ENCODE measurements at regions not wholly inside any gene's neighbourhood (a gene's known extent, or its start where the extent isn't known, plus 50 kb on each side); places are given as distances from the start of the nearest gene placed in this dataset.

DNA sequence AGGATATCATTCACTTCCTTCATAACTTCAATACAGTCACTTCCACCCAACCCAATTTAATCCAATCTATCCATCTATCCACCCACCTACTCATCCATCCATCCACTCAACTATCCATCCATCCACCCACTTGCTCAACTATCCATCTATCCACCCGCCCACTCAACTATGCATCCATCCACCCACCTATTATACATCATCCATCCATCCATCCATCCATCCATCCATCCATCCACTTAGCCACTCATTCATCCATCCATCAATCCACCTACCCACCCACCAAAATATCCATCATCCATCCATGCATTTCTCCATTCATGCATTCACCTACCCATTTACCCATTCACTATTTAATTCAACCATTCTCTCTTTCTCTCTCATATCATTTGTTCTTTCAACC is 179.5 kb downstream of the HAPSTR1 start:
- TF ChIP-seq, protein P1, sequence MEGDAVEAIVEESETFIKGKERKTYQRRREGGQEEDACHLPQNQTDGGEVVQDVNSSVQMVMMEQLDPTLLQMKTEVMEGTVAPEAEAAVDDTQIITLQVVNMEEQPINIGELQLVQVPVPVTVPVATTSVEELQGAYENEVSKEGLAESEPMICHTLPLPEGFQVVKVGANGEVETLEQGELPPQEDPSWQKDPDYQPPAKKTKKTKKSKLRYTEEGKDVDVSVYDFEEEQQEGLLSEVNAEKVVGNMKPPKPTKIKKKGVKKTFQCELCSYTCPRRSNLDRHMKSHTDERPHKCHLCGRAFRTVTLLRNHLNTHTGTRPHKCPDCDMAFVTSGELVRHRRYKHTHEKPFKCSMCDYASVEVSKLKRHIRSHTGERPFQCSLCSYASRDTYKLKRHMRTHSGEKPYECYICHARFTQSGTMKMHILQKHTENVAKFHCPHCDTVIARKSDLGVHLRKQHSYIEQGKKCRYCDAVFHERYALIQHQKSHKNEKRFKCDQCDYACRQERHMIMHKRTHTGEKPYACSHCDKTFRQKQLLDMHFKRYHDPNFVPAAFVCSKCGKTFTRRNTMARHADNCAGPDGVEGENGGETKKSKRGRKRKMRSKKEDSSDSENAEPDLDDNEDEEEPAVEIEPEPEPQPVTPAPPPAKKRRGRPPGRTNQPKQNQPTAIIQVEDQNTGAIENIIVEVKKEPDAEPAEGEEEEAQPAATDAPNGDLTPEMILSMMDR (IDR thresholded peaks at IDR 0.05) = no peak
- no peak for TF ChIP-seq POLR2A (IDR thresholded peaks at IDR 0.05)
